Esophagus squamous epithelium (tissue), 5 donors: ENCODE measurements at regions not wholly inside any gene's neighbourhood (a gene's known extent, or its start where the extent isn't known, plus 50 kb on each side); places are given as distances from the start of the nearest gene placed in this dataset.

Experiments used
- DNase-seq: peaks from one replicate; lab custom pipeline; 2025; lab: John Stamatoyannopoulos, UW
- H3K27ac ChIP-seq, 4 donors: fragments of 200-600 bp; sonication (generic); one replicate each; pipeline ENCODE4 v1.5.1; 2016 to 2019; ENCODE audit warnings: mild to moderate bottlenecking in 1 of 4
- H3K27me3 ChIP-seq, 4 donors: fragments of 200-600 bp; sonication (generic); 1 replicate in 3 of 4; 2 replicates in 1 of 4; pipeline versions ENCODE4 v1.5.1 to v1.6.0; 2017 to 2021; ENCODE audit warnings: antibody characterized with exemption in 1 of 4
- H3K36me3 ChIP-seq, 3 donors: fragments of 200-600 bp; sonication (generic); one replicate each; pipeline ENCODE4 v1.5.1; 2016 to 2019
- H3K4me1 ChIP-seq, 3 donors: fragments of 200-600 bp; sonication (generic); one replicate each; pipeline ENCODE4 v1.5.1; 2017 to 2019
- H3K4me3 ChIP-seq, 4 donors: fragments of 200-600 bp; sonication (generic); 1 replicate in 3 of 4; 2 replicates in 1 of 4; pipeline ENCODE4 v1.5.1; 2016 to 2019; ENCODE audit warnings: mild to moderate bottlenecking in 2 of 4, moderate library complexity in 1 of 4
- H3K9me3 ChIP-seq, 3 donors: fragments of 200-600 bp; sonication (generic); one replicate each; pipeline ENCODE4 v1.5.1; 2016 to 2019
- CTCF ChIP-seq, 6 experiments: fragments of 450-650 bp in 4 of 6; fragments of 200-600 bp in 2 of 6; sonication (generic) in 2 of 6; IDR thresholded peaks; one replicate each; pipeline ENCODE4 v1.5.1; 2016 to 2019; ENCODE audit warnings: antibody characterized with exemption in 6 of 6, mild to moderate bottlenecking in 4 of 6, moderate library complexity in 4 of 6
- POLR2A ChIP-seq, 4 donors: fragments of 450-650 bp; IDR thresholded peaks; one replicate each; pipeline ENCODE4 v1.6.1; 2017; ENCODE audit warnings: antibody characterized with exemption in 4 of 4, mild to moderate bottlenecking in 4 of 4, moderate library complexity in 3 of 4
- WGBS, 2 donors: methylation state at CpG; one replicate each; pipeline ENCODE4 v1.1.5; 2018; 5-methylcytosine and 5-hydroxymethylcytosine counted together
- intact Hi-C: fragments of 100-400 bp; cut with DNase I; formaldehyde crosslinking; loops from one replicate; pipeline ENCODE4 v1.15.0; 2022
- donor health status: DM: yes; HTN: yes; CAD: no.

GRCh38 chr12:5123921-5124320 is 80.2 kb downstream of the KCNA5 start:
- peaks cover 0 to 5% (median 0%) of the 10 kb centered on the region in 3 donors for H3K4me1 ChIP-seq
- TF ChIP-seq POLR2A (IDR thresholded peaks at IDR 0.05), result no peak
- no peak for TF ChIP-seq CTCF (IDR thresholded peaks at IDR 0.05)
- H3K36me3 ChIP-seq, result no peaks in the 10 kb centered on the region
- H3K27ac ChIP-seq, result no peak overlapping the region
- H3K27me3 ChIP-seq, result no peaks in the 10 kb centered on the region
- H3K9me3 ChIP-seq, result no peaks in the 10 kb centered on the region
- no peak overlapping the region for H3K4me3 ChIP-seq
- WGBS, 2 donors, result 60 to 100% methylated on average over 1 to 2 of the region's 2 CpGs
- DNase-seq, result no peak
- intact Hi-C loops, result no loop called here

- peaks cover 0 to 5% (median 0%) of the 10 kb centered on the region in 3 donors for H3K4me1 ChIP-seq
- no peak overlapping the region for H3K4me3 ChIP-seq
- H3K27ac ChIP-seq, result no peak overlapping the region
- DNase-seq, result no peak
- H3K36me3 ChIP-seq, result no peaks in the 10 kb centered on the region
- TF ChIP-seq CTCF (IDR thresholded peaks at IDR 0.05), result no peak
- no peak for TF ChIP-seq POLR2A (IDR thresholded peaks at IDR 0.05)
- H3K9me3 ChIP-seq, result no peaks in the 10 kb centered on the region
- intact Hi-C loops, result no loop called here
- H3K27me3 ChIP-seq, result no peaks in the 10 kb centered on the region
Observed at GRCh38 chr12:5124401-5124800, 80.7 kb downstream of the KCNA5 start.

GRCh38 chr12:5134861-5135525 is 91.3 kb downstream of the KCNA5 start:
- TF ChIP-seq POLR2A (IDR thresholded peaks at IDR 0.05) (no peak), CTCF (IDR thresholded peaks at IDR 0.05) (no peak)
- intact Hi-C loops, result no loop called here
- Histone ChIP-seq H3K27ac (peak overlapping the region in 1 of 4 donors; percentile 47), H3K4me1 (peaks cover 0 to 46% (median 6%) of the 10 kb centered on the region in 3 donors), H3K9me3 (no peaks in the 10 kb centered on the region), H3K36me3 (no peaks in the 10 kb centered on the region), H3K4me3 (no peak overlapping the region), H3K27me3 (no peaks in the 10 kb centered on the region)
- WGBS, 2 donors, result 38% methylated on average over 5 of the region's 5 CpGs
- no peak for DNase-seq

- H3K27me3 ChIP-seq, result no peaks in the 10 kb centered on the region
- no peaks in the 10 kb centered on the region for H3K36me3 ChIP-seq
- no peak overlapping the region for H3K4me3 ChIP-seq
- intact Hi-C loops, result no loop called here
- TF ChIP-seq CTCF (IDR thresholded peaks at IDR 0.05) (no peak), POLR2A (IDR thresholded peaks at IDR 0.05) (no peak)
- H3K9me3 ChIP-seq, result no peaks in the 10 kb centered on the region
- no peak for DNase-seq
- 43 to 59% methylated on average over 5 to 7 of the region's 7 CpGs for WGBS, 2 donors
- H3K4me1 ChIP-seq, result peaks cover 0 to 57% (median 14%) of the 10 kb centered on the region in 3 donors
- H3K27ac ChIP-seq, result no peak overlapping the region
Observed at GRCh38 chr12:5138256-5138655, 94.6 kb downstream of the KCNA5 start.

DNA sequence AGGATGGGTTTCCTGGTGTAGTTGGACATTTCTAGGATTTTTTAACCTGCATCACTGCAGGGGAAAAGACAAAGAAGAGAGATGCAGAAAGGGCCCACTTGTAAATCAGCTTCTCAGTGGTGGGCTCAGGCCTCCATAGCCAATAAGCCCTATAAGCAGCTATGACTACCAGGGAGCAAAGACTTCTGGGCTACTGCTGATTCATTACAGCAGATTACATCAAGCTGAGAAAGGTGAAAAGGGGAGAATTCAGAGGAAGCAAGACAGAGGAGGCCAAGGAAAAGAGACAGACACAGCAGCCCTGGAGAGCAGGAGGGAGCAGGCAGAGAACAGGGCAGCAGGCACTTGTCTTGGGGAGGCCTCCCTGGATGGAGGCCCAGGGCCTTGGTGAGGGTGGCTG is 95.2 kb downstream of the KCNA5 start:
- Histone ChIP-seq H3K9me3 (no peaks in the 10 kb centered on the region), H3K4me1 (peaks cover 0 to 57% (median 14%) of the 10 kb centered on the region in 3 donors), H3K27me3 (no peaks in the 10 kb centered on the region), H3K27ac (no peak overlapping the region), H3K36me3 (no peaks in the 10 kb centered on the region), H3K4me3 (no peak overlapping the region)
- DNase-seq, result no peak
- intact Hi-C loops, result no loop called here
- TF ChIP-seq POLR2A (IDR thresholded peaks at IDR 0.05), result no peak
- TF ChIP-seq CTCF (IDR thresholded peaks at IDR 0.05), result no peak
